ENCODE measurements at regions not wholly inside any gene's neighbourhood (a gene's known extent, or its start where the extent isn't known, plus 50 kb on each side); places are given as distances from the start of the nearest gene placed in this dataset.

- 92% methylated on average over 8 of the region's 9 CpGs for WGBS
- no peak overlapping the region for H3K4me3 ChIP-seq (ENCODE audit: low read length)
- H3K9me3 ChIP-seq (ENCODE audit: insufficient read depth, low read depth, low read length) = no peaks in the 10 kb centered on the region
Measured at GRCh38 chr17:31691251-31691905, 167.7 kb downstream of the COPRS start.

GRCh38 chr17:31690151-31690551 is 168.9 kb downstream of the COPRS start:
- no peaks in the 10 kb centered on the region for H3K27me3 ChIP-seq (ENCODE audit: insufficient read depth, low read length)
- WGBS = 93% methylated on average over 3 of the region's 3 CpGs
- H3K4me1 ChIP-seq (ENCODE audit: insufficient read depth, low read length) = peaks cover 6% of the 10 kb centered on the region; the same call in 1 of the 2 replicates
- no peak overlapping the region for H3K27ac ChIP-seq (ENCODE audit: low read depth, low read length)
- no peak overlapping the region for H3K9ac ChIP-seq (ENCODE audit: low read depth, low read length)
- H3K4me3 ChIP-seq (ENCODE audit: low read length) = no peak overlapping the region
- no peaks in the 10 kb centered on the region for H3K36me3 ChIP-seq (ENCODE audit: insufficient read depth, low read length)
- H3K9me3 ChIP-seq (ENCODE audit: insufficient read depth, low read depth, low read length) = no peaks in the 10 kb centered on the region

More at GRCh38 chr17:31691251-31691905, 167.7 kb downstream of the COPRS start:
- Histone ChIP-seq H3K9ac (ENCODE audit: low read depth, low read length) (no peak overlapping the region), H3K36me3 (ENCODE audit: insufficient read depth, low read length) (no peaks in the 10 kb centered on the region), H3K27me3 (ENCODE audit: insufficient read depth, low read length) (no peaks in the 10 kb centered on the region), H3K4me1 (ENCODE audit: insufficient read depth, low read length) (peaks cover under 1% of the 10 kb centered on the region; the same call in 1 of the 2 replicates), H3K27ac (ENCODE audit: low read depth, low read length) (no peak overlapping the region)

- H3K27ac ChIP-seq (ENCODE audit: low read depth, low read length) = no peak overlapping the region
- H3K9me3 ChIP-seq (ENCODE audit: insufficient read depth, low read depth, low read length) = no peaks in the 10 kb centered on the region
- no peak overlapping the region for H3K9ac ChIP-seq (ENCODE audit: low read depth, low read length)
- peaks cover 7% of the 10 kb centered on the region; the same call in 1 of the 2 replicates for H3K4me1 ChIP-seq (ENCODE audit: insufficient read depth, low read length)
- no peak overlapping the region for H3K4me3 ChIP-seq (ENCODE audit: low read length)
- no peaks in the 10 kb centered on the region for H3K36me3 ChIP-seq (ENCODE audit: insufficient read depth, low read length)
- no peaks in the 10 kb centered on the region for H3K27me3 ChIP-seq (ENCODE audit: insufficient read depth, low read length)
- no CpG with 5 or more reads among the region's 1 CpG for WGBS
Measured at GRCh38 chr17:31688701-31689100, 170.3 kb downstream of the COPRS start.

- no peaks in the 10 kb centered on the region for H3K36me3 ChIP-seq (ENCODE audit: insufficient read depth, low read length)
- H3K9ac ChIP-seq (ENCODE audit: low read depth, low read length) = no peak overlapping the region
- no peak overlapping the region for H3K4me3 ChIP-seq (ENCODE audit: low read length)
- no peak overlapping the region for H3K27ac ChIP-seq (ENCODE audit: low read depth, low read length)
- no peaks in the 10 kb centered on the region for H3K27me3 ChIP-seq (ENCODE audit: insufficient read depth, low read length)
- H3K9me3 ChIP-seq (ENCODE audit: insufficient read depth, low read depth, low read length) = no peaks in the 10 kb centered on the region
- H3K4me1 ChIP-seq (ENCODE audit: insufficient read depth, low read length) = peaks cover 7% of the 10 kb centered on the region; the same call in 1 of the 2 replicates
- WGBS = 81% methylated on average over 6 of the region's 6 CpGs
Measured at GRCh38 chr17:31687505-31688126, 171.4 kb downstream of the COPRS start.

GRCh38 chr17:31686495-31686894 is 172.5 kb downstream of the COPRS start:
- H3K9ac ChIP-seq (ENCODE audit: low read depth, low read length) = no peak overlapping the region
- no peaks in the 10 kb centered on the region for H3K36me3 ChIP-seq (ENCODE audit: insufficient read depth, low read length)
- no peak overlapping the region for H3K27ac ChIP-seq (ENCODE audit: low read depth, low read length)
- no peak overlapping the region for H3K4me3 ChIP-seq (ENCODE audit: low read length)
- no peaks in the 10 kb centered on the region for H3K9me3 ChIP-seq (ENCODE audit: insufficient read depth, low read depth, low read length)
- 92% methylated on average over 5 of the region's 5 CpGs for WGBS
- peaks cover 7% of the 10 kb centered on the region; the same call in 1 of the 2 replicates for H3K4me1 ChIP-seq (ENCODE audit: insufficient read depth, low read length)
- H3K27me3 ChIP-seq (ENCODE audit: insufficient read depth, low read length) = no peaks in the 10 kb centered on the region

GRCh38 chr17:31684901-31685300 is 174.1 kb downstream of the COPRS start:
- H3K4me3 ChIP-seq (ENCODE audit: low read length) = no peak overlapping the region
- peaks cover 7% of the 10 kb centered on the region; the same call in 1 of the 2 replicates for H3K4me1 ChIP-seq (ENCODE audit: insufficient read depth, low read length)
- no peak overlapping the region for H3K9ac ChIP-seq (ENCODE audit: low read depth, low read length)
- no peaks in the 10 kb centered on the region for H3K9me3 ChIP-seq (ENCODE audit: insufficient read depth, low read depth, low read length)
- WGBS = 32% methylated on average over 1 of the region's 1 CpG
- no peaks in the 10 kb centered on the region for H3K27me3 ChIP-seq (ENCODE audit: insufficient read depth, low read length)
- no peaks in the 10 kb centered on the region for H3K36me3 ChIP-seq (ENCODE audit: insufficient read depth, low read length)
- H3K27ac ChIP-seq (ENCODE audit: low read depth, low read length) = no peak overlapping the region

- H3K4me3 ChIP-seq (ENCODE audit: low read length) = no peak overlapping the region
Measured at GRCh38 chr17:31680126-31680525, 178.9 kb downstream of the COPRS start.

GRCh38 chr17:31679667-31680066 is 179.4 kb downstream of the COPRS start:
- no peaks in the 10 kb centered on the region for H3K27me3 ChIP-seq (ENCODE audit: insufficient read depth, low read length)
- H3K4me1 ChIP-seq (ENCODE audit: insufficient read depth, low read length) = no peaks in the 10 kb centered on the region
- no peak overlapping the region for H3K4me3 ChIP-seq (ENCODE audit: low read length)
- WGBS = 99% methylated on average over 3 of the region's 5 CpGs
- no peak overlapping the region for H3K9ac ChIP-seq (ENCODE audit: low read depth, low read length)
- H3K36me3 ChIP-seq (ENCODE audit: insufficient read depth, low read length) = no peaks in the 10 kb centered on the region
- no peaks in the 10 kb centered on the region for H3K9me3 ChIP-seq (ENCODE audit: insufficient read depth, low read depth, low read length)
- no peak overlapping the region for H3K27ac ChIP-seq (ENCODE audit: low read depth, low read length)

More at GRCh38 chr17:31680126-31680525, 178.9 kb downstream of the COPRS start:
- 91% methylated on average over 8 of the region's 8 CpGs for WGBS
- peaks cover under 1% of the 10 kb centered on the region; the same call in 1 of the 2 replicates for H3K4me1 ChIP-seq (ENCODE audit: insufficient read depth, low read length)
- no peak overlapping the region for H3K9ac ChIP-seq (ENCODE audit: low read depth, low read length)
- no peaks in the 10 kb centered on the region for H3K27me3 ChIP-seq (ENCODE audit: insufficient read depth, low read length)
- H3K36me3 ChIP-seq (ENCODE audit: insufficient read depth, low read length) = no peaks in the 10 kb centered on the region
- H3K9me3 ChIP-seq (ENCODE audit: insufficient read depth, low read depth, low read length) = no peaks in the 10 kb centered on the region
- H3K27ac ChIP-seq (ENCODE audit: low read depth, low read length) = no peak overlapping the region

GRCh38 chr17:31678431-31678830 is 180.6 kb downstream of the COPRS start:
- Histone ChIP-seq H3K4me1 (ENCODE audit: insufficient read depth, low read length) (no peaks in the 10 kb centered on the region), H3K9me3 (ENCODE audit: insufficient read depth, low read depth, low read length) (no peaks in the 10 kb centered on the region), H3K4me3 (ENCODE audit: low read length) (no peak overlapping the region), H3K36me3 (ENCODE audit: insufficient read depth, low read length) (no peaks in the 10 kb centered on the region), H3K9ac (ENCODE audit: low read depth, low read length) (no peak overlapping the region), H3K27ac (ENCODE audit: low read depth, low read length) (no peak overlapping the region), H3K27me3 (ENCODE audit: insufficient read depth, low read length) (no peaks in the 10 kb centered on the region)
- WGBS = 90% methylated on average over 1 of the region's 1 CpG

GRCh38 chr17:31677681-31678080 is 181.4 kb downstream of the COPRS start:
- H3K4me1 ChIP-seq (ENCODE audit: insufficient read depth, low read length) = no peaks in the 10 kb centered on the region
- no peak overlapping the region for H3K27ac ChIP-seq (ENCODE audit: low read depth, low read length)
- 94% methylated on average over 6 of the region's 6 CpGs for WGBS
- no peak overlapping the region for H3K9ac ChIP-seq (ENCODE audit: low read depth, low read length)
- H3K36me3 ChIP-seq (ENCODE audit: insufficient read depth, low read length) = no peaks in the 10 kb centered on the region
- no peaks in the 10 kb centered on the region for H3K9me3 ChIP-seq (ENCODE audit: insufficient read depth, low read depth, low read length)
- H3K27me3 ChIP-seq (ENCODE audit: insufficient read depth, low read length) = no peaks in the 10 kb centered on the region
- no peak overlapping the region for H3K4me3 ChIP-seq (ENCODE audit: low read length)

GRCh38 chr17:31677036-31677435 is 182.0 kb downstream of the COPRS start:
- no peak overlapping the region for H3K4me3 ChIP-seq (ENCODE audit: low read length)
- H3K9ac ChIP-seq (ENCODE audit: low read depth, low read length) = no peak overlapping the region
- no peaks in the 10 kb centered on the region for H3K36me3 ChIP-seq (ENCODE audit: insufficient read depth, low read length)
- H3K9me3 ChIP-seq (ENCODE audit: insufficient read depth, low read depth, low read length) = no peaks in the 10 kb centered on the region
- H3K27me3 ChIP-seq (ENCODE audit: insufficient read depth, low read length) = no peaks in the 10 kb centered on the region
- H3K27ac ChIP-seq (ENCODE audit: low read depth, low read length) = no peak overlapping the region
- 95% methylated on average over 4 of the region's 4 CpGs for WGBS
- no peaks in the 10 kb centered on the region for H3K4me1 ChIP-seq (ENCODE audit: insufficient read depth, low read length)

All from HUES64 (cell line).